Stimulated activated CD8-positive, alpha-beta memory T cell treated with anti-CD3 and anti-CD28 coated beads, Interleukin-12 subunit alpha, Interleukin-12 subunit beta, amount 100 ng/mL, for 4 hours (primary cell): ENCODE measurements at regions not wholly inside any gene's neighbourhood (a gene's known extent, or its start where the extent isn't known, plus 50 kb on each side); places are given as distances from the start of the nearest gene placed in this dataset.
"Not testable (repeated sequence)": the region's sequence is repeated elsewhere in the genome, so short reads cannot be mapped to it uniquely, and the experiment has no call there.

Source experiments
- DNase-seq: peaks from one replicate; pipeline ENCODE4 v3.0.0-alpha.2; 2020; ENCODE audit warnings: low read depth

DNA sequence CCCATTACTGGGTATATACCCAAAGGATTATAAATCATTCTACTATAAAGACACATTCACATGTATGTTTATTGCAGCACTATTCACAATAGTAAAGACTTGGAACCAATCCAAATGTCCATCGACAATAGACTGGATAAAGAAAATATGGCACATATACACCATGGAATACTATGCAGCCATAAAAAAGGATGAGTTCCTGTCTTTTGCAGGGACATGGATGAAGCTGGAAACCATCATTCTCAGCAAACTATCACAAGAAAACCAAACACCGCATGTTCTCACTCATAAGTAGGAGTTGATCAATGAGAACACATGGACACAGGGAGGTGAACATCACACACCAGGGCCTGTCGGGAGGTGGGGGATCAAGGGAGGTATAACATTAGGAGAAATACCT is 62.2 kb upstream of the FBXL17 start:
- DNase-seq = not testable (repeated sequence)

DNA sequence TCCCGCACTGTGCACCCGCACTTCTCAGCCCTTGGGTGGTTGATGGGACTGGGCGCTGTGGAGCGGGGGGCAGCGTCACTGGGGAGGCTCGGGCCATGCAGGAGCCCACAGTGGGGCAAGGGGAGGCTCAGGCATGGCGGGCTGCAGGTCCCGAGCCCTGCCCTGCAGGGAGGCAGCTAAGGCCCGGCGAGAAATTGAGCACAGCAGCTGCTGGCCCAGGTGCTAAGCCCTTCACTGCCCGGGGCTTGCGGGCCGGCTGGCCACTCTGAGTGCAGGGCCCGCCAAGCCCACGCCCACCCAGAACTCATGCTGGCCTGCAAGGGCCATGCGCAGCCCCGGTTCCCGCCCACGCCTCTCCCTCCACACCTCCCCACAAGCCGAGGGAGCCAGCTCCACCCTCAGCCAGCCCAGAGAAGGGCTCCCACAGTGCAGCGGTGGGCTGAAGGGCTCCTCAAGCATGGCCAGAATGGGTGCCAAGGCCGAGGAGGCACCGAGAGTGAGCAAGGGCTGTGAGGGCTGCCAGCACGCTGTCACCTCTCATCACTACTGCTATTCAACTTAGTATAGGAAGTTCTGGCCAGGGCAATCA is 60.3 kb upstream of the FBXL17 start:
- not testable (repeated sequence) for DNase-seq

DNA sequence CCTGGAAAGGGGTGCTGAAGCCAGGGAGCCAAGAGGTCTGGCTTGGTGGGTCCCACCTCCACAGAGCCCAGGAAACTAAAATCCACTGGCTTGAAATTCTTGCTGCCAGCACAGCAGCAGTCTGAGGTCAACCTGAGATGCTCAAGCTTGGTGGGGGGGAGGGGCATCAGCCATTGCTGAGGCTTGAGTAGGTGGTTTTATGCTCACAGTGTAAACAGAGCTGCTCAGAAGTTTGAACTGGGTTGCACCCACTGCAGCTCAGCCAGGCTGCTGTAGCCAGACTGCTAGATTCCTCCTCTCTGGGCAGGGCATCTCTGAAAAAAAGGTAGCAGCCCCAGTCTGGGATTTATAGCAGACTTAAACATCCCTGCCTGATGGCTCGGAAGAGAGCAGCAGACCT is 55.5 kb upstream of the FBXL17 start:
- DNase-seq = no peak

DNA sequence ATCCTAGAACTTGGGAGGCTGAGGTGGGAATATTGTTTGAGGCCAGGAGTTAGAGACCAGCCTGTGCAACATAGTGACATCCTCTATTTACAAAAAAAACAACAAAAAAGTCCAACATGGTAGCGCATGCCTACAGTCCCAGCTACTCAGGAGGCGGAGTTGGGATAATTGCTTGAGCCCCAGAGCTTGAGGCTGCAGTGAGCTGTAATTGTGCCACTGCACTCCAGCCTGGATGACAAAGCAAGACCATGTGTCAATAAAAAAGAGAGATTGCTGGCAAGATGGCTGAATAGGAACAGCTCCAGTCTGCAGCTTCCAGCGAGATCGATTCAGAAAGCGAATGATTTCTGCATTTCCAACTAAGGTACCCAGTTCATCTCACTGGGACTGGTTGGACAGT is 54.8 kb upstream of the FBXL17 start:
- DNase-seq = no peak

DNA sequence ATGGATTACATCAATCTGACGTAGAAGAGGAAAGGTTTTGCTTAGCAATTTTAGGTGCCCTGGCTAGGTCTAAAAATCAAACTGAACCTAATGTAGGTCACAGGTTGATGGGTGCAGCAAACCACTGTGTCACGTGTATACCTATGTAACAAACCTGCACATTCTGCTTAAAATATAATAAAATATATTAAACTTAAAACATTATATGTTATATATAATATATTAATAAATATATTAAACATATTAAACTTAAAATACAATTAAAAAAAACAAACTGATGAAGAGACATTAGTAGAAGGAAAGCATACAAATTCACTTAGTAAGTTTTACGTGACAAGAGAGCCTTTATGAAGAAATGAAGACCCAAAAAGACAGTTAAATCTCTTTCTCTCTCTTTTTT is 51.7 kb upstream of the FBXL17 start:
- DNase-seq = no peak

DNA sequence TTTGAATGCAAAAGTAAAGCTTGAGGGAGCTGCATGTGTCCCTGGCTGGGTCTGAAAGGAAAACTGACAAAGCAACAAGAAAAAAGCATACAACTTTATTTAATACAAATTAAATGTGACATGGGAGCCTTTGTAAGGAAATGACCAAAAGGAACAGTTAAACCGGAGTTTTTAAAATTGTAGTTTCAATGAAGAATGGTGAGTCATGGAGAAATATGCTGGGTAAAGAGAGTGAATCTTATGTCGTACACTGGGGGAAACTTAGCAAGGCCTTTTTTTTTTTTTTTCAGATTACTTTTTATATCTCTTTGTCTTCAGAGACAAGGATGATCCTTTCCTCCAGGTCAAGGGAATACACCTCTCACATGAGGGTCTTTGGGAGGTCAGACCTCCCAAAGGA is 50.1 kb upstream of the FBXL17 start:
- DNase-seq = no peak
